ENCODE measurements at regions not wholly inside any gene's neighbourhood (a gene's known extent, or its start where the extent isn't known, plus 50 kb on each side); places are given as distances from the start of the nearest gene placed in this dataset.

- TF ChIP-seq POLR2AphosphoS5 (IDR thresholded peaks at IDR 0.05; ENCODE audit: borderline replicate concordance, low read depth, low read length), result no peak
- no peak for TF ChIP-seq EZH2 (IDR thresholded peaks at IDR 0.05)
Observed at GRCh38 chr9:1606253-1606652, 408.9 kb upstream of the SMARCA2 start.
